Spleen (tissue), 11 donors: ENCODE measurements at regions not wholly inside any gene's neighbourhood (a gene's known extent, or its start where the extent isn't known, plus 50 kb on each side); places are given as distances from the start of the nearest gene placed in this dataset.

ENCODE experiments used
- DNase-seq: peaks from one replicate; pipeline ENCODE4 v3.0.0-alpha.2; 2020
- H3K27ac ChIP-seq, 8 donors: fragments of 200-600 bp; sonication (generic) in 7 of 8; 1 replicate in 4 of 8; 2 replicates in 4 of 8; pipeline versions ENCODE4 v1.5.0 to v1.8.0; 2016 to 2021; ENCODE audit warnings: inconsistent platforms in 4 of 8, mild to moderate bottlenecking in 4 of 8, moderate library complexity in 1 of 8
- H3K27me3 ChIP-seq, 7 donors: fragments of 200-600 bp; sonication (generic) in 6 of 7; replicated peaks in 1 of 7; 1 replicate in 4 of 7; 2 replicates in 3 of 7; pipeline versions ENCODE4 v1.5.0 to v1.8.0; 2016 to 2021; ENCODE audit warnings: inconsistent platforms in 3 of 7, mild to moderate bottlenecking in 1 of 7
- H3K36me3 ChIP-seq, 6 donors: fragments of 200-600 bp; sonication (generic) in 5 of 6; 1 replicate in 4 of 6; 2 replicates in 2 of 6; pipeline versions ENCODE4 v1.5.0 to v1.8.0; 2016 to 2021; ENCODE audit warnings: inconsistent platforms in 2 of 6
- H3K4me1 ChIP-seq, 6 donors: fragments of 200-600 bp; sonication (generic) in 5 of 6; 1 replicate in 3 of 6; 2 replicates in 3 of 6; pipeline versions ENCODE4 v1.5.0 to v1.8.0; 2016 to 2021; ENCODE audit warnings: inconsistent platforms in 3 of 6
- H3K4me3 ChIP-seq, 8 donors: fragments of 200-600 bp; sonication (generic) in 7 of 8; 1 replicate in 4 of 8; 2 replicates in 4 of 8; pipeline versions ENCODE4 v1.5.0 to v1.8.0; 2016 to 2021; ENCODE audit warnings: inconsistent platforms in 4 of 8, mild to moderate bottlenecking in 4 of 8, moderate library complexity in 2 of 8
- H3K9me3 ChIP-seq, 8 donors: fragments of 200-600 bp; sonication (generic) in 7 of 8; 1 replicate in 4 of 8; 2 replicates in 4 of 8; pipeline versions ENCODE4 v1.5.0 to v1.8.0; 2016 to 2021; ENCODE audit warnings: inconsistent platforms in 4 of 8
- POLR2A ChIP-seq, 3 donors: fragments of 450-650 bp; IDR thresholded peaks; one replicate each; pipeline ENCODE4 v1.5.1; 2017; ENCODE audit warnings: antibody characterized with exemption in 3 of 3, mild to moderate bottlenecking in 1 of 3
- POLR2AphosphoS5 ChIP-seq, 3 donors: sonication (generic); formaldehyde crosslinking; IDR thresholded peaks; one replicate each; pipeline ENCODE4 v1.5.1; 2017; ENCODE audit warnings: antibody characterized with exemption in 3 of 3
- WGBS, 5 donors: extraction: QIAGEN DNeasy Blood & Tissue Kit in 3 of 5; methylation state at CpG; one replicate each; pipeline versions ENCODE4 v1.1.5 to v1.1.7; 2013 to 2018; 5-methylcytosine and 5-hydroxymethylcytosine counted together
- intact Hi-C: fragments of 100-400 bp; cut with DNase I; formaldehyde crosslinking; loops from one replicate; pipeline ENCODE4 v1.15.0; 2023; ENCODE audit warnings: low total_unique reads
- TF ChIP-seq, protein P1 (sequence below), 11 experiments: fragments of 200-600 bp in 7 of 11; fragments of 450-650 bp in 4 of 11; sonication (generic) in 4 of 11; IDR thresholded peaks in 8 of 11; conservative IDR thresholded peaks in 3 of 11; 1 replicate in 7 of 11; 2 replicates in 4 of 11; pipeline versions ENCODE4 v1.4.0 to v1.8.0; 2016 to 2021; ENCODE audit warnings: antibody characterized with exemption in 11 of 11, inconsistent platforms in 4 of 11, mild to moderate bottlenecking in 1 of 11
- donor health status: healthy with polysubstance abuse.
- donor health status: DM: no; HTN: no; CAD: no; lungs with moderate emphysema.
- donor health status: DM: no; HTN: no; CAD: no.
- donor health status: Bipolar disorder and iron deficiency.
- donor health status: healthy.
- donor health status: DM: no; HTN: no; CAD: no.
- donor health status: DM: yes; HTN: yes; CAD: no.

DNA sequence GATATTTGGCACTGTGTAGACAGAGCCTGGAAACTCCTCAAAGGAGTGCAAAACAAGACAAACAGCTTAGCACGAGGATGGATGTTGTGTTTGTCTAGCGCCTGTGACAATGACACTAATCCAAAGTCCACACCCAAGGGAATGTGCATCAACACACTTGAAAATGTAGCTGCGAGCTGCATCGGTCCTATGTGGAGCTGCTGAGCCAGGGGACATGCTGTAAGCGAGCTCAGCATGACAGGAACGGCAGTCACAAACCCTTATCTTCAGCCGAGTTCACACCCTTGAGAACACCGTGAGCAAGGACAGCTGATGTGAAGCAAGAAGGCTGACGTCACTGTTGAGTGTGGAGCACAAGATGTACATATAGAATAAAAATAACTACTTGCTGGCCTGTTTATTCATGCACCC, 684.3 kb downstream of the QKI start:
- Histone ChIP-seq H3K27me3 (no peaks in the 10 kb centered on the region), H3K36me3 (no peaks in the 10 kb centered on the region), H3K27ac (no peak overlapping the region), H3K4me1 (peaks cover 0 to 10% (median 0%) of the 10 kb centered on the region in 6 donors), H3K9me3 (no peaks in the 10 kb centered on the region), H3K4me3 (no peak overlapping the region)
- WGBS, 5 donors: 62 to 76% (median 72%) methylated on average over 9 of the region's 9 CpGs
- no peak for DNase-seq
- intact Hi-C loops: no loop called here
- TF ChIP-seq POLR2A (IDR thresholded peaks at IDR 0.05): no peak
- no peak for TF ChIP-seq POLR2AphosphoS5 (IDR thresholded peaks at IDR 0.05)
- TF ChIP-seq, protein P1, sequence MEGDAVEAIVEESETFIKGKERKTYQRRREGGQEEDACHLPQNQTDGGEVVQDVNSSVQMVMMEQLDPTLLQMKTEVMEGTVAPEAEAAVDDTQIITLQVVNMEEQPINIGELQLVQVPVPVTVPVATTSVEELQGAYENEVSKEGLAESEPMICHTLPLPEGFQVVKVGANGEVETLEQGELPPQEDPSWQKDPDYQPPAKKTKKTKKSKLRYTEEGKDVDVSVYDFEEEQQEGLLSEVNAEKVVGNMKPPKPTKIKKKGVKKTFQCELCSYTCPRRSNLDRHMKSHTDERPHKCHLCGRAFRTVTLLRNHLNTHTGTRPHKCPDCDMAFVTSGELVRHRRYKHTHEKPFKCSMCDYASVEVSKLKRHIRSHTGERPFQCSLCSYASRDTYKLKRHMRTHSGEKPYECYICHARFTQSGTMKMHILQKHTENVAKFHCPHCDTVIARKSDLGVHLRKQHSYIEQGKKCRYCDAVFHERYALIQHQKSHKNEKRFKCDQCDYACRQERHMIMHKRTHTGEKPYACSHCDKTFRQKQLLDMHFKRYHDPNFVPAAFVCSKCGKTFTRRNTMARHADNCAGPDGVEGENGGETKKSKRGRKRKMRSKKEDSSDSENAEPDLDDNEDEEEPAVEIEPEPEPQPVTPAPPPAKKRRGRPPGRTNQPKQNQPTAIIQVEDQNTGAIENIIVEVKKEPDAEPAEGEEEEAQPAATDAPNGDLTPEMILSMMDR (IDR thresholded peaks at IDR 0.05 in 8 of 11, conservative IDR thresholded peaks at IDR 0.05 in 3 of 11): no peak

DNA sequence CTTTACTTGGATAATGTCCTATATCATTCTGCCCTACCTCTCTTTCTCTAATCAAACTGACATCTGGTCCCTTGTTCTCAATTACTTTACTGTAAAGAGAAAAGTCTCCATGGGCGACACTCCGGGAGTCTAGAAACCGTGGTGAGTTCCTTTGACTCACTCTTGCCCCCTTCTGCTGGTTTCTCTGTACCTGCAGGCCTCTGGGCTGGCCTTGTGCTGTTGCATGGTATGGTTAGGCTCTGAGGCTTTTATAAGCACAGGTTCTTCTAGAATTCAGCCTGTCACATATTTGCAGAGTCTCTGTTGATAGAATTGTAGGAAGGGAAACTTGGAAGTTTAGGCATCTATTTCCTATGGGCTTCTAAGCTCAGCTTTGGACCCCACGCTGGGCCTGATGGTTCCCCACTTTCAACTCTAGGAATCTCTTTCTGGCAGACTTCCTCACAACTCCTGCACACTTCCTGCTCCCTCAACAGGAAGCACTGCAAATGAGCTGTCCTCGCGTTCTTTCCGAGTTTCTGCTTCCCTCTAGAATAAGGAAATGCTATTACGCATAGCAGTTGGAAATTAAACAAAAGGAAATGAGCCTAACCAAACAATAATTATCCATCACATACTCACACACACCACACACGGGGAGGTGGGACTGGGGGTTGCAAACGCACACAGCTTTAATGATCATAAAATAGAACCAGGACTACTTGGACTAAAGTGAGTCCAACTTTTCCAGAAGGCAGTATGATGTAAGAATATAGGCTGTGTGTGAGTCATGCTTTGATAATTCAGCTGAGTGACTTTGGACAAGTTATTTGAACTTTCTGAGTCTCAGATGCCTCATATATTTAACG, 683.3 kb downstream of the QKI start:
- H3K4me1 ChIP-seq: peaks cover 0 to 10% (median 0%) of the 10 kb centered on the region in 6 donors
- no peaks in the 10 kb centered on the region for H3K36me3 ChIP-seq
- peak overlapping the region; percentile 19 to 72 (median 63) for H3K27ac ChIP-seq
- H3K27me3 ChIP-seq: no peaks in the 10 kb centered on the region
- 26 to 37% (median 29%) methylated on average over 11 of the region's 11 CpGs for WGBS, 5 donors
- H3K9me3 ChIP-seq: no peaks in the 10 kb centered on the region
- DNase-seq: no peak
- TF ChIP-seq POLR2AphosphoS5 (IDR thresholded peaks at IDR 0.05) (peak in 1 of 3 donors; percentile 83), POLR2A (IDR thresholded peaks at IDR 0.05) (no peak)
- TF ChIP-seq, protein P1 (IDR thresholded peaks at IDR 0.05 in 8 of 11, conservative IDR thresholded peaks at IDR 0.05 in 3 of 11): peak in 2 of 11 experiments; percentile 8 to 27
- H3K4me3 ChIP-seq: no peak overlapping the region
- intact Hi-C loops: no loop called here

DNA sequence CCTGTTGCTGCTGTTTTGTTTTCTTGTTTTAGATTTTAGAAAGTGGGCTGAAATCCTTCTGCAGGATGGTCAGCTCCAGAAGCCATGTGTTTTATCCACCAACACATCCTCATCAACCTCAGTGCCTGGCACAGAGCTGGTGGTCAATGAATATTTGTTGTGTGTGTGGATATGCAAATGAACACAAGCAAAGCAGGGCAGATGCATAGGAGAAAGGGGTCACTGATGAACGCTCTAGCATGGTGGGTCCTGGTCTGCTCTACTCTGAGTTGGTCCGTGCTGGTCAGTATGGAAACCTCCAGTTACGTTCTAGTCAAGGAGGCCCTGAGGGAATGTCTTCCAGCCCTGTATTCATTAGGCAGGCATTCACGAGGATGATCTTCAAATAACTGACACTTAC, 682.5 kb downstream of the QKI start:
- Histone ChIP-seq H3K27me3 (no peaks in the 10 kb centered on the region), H3K27ac (peak overlapping the region in 6 of 8 donors; percentile 19 to 72 (median 60)), H3K9me3 (no peaks in the 10 kb centered on the region), H3K36me3 (no peaks in the 10 kb centered on the region), H3K4me1 (peaks cover 0 to 10% (median 0%) of the 10 kb centered on the region in 6 donors), H3K4me3 (no peak overlapping the region)
- peak; percentile 41 for DNase-seq
- TF ChIP-seq POLR2AphosphoS5 (IDR thresholded peaks at IDR 0.05) (no peak), POLR2A (IDR thresholded peaks at IDR 0.05) (no peak)
- WGBS, 5 donors: 68 to 90% (median 75%) methylated on average over 4 of the region's 4 CpGs
- intact Hi-C loops: no loop called here

DNA sequence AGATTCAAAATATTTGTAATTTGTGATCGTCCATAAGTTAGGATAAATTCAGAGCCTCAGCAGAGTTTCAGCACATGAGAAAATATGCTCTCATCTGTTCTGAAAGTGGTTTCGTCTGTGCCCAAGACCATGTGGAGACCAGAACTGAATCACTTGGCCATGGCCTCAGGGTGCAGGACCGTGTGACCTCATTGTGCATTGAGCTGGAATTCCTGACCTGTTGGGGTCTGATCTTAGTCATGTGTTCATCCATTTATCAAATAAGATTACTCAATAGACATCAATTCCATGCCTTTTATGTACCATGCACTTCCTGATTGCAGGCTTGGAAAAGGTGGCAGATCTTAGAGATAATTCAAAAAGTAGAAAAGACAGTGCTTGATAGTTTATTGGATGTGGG, 680.5 kb downstream of the QKI start:
- TF ChIP-seq POLR2A (IDR thresholded peaks at IDR 0.05): no peak
- TF ChIP-seq, protein P1 (IDR thresholded peaks at IDR 0.05 in 8 of 11, conservative IDR thresholded peaks at IDR 0.05 in 3 of 11): no peak
- no peak for TF ChIP-seq POLR2AphosphoS5 (IDR thresholded peaks at IDR 0.05)
- H3K9me3 ChIP-seq: no peaks in the 10 kb centered on the region
- H3K36me3 ChIP-seq: no peaks in the 10 kb centered on the region
- no peaks in the 10 kb centered on the region for H3K27me3 ChIP-seq
- 84 to 94% (median 88%) methylated on average over 3 of the region's 3 CpGs for WGBS, 5 donors
- no peak for DNase-seq
- intact Hi-C loops: no loop called here
- H3K27ac ChIP-seq: no peak overlapping the region
- no peak overlapping the region for H3K4me3 ChIP-seq
- peaks cover 0 to 10% (median 0%) of the 10 kb centered on the region in 6 donors for H3K4me1 ChIP-seq
